GM23248 (cell line): ENCODE measurements at regions not wholly inside any gene's neighbourhood (a gene's known extent, or its start where the extent isn't known, plus 50 kb on each side); places are given as distances from the start of the nearest gene placed in this dataset.

Experiments used
- EZH2 ChIP-seq: fragments of 200-600 bp; sonication (generic); IDR thresholded peaks from 2 replicates; pipeline ENCODE4 v1.6.1; 2018; ENCODE audit warnings: antibody characterized with exemption, mild to moderate bottlenecking; ENCODE audit not compliant: insufficient read depth, poor library complexity, severe bottlenecking
- EZH2phosphoT487 ChIP-seq: fragments of 200-600 bp; sonication (generic); IDR thresholded peaks from 2 replicates; pipeline ENCODE4 v1.6.1; 2018; ENCODE audit warnings: antibody characterized with exemption, moderate library complexity, mild to moderate bottlenecking, low read depth; ENCODE audit not compliant: insufficient read depth

DNA sequence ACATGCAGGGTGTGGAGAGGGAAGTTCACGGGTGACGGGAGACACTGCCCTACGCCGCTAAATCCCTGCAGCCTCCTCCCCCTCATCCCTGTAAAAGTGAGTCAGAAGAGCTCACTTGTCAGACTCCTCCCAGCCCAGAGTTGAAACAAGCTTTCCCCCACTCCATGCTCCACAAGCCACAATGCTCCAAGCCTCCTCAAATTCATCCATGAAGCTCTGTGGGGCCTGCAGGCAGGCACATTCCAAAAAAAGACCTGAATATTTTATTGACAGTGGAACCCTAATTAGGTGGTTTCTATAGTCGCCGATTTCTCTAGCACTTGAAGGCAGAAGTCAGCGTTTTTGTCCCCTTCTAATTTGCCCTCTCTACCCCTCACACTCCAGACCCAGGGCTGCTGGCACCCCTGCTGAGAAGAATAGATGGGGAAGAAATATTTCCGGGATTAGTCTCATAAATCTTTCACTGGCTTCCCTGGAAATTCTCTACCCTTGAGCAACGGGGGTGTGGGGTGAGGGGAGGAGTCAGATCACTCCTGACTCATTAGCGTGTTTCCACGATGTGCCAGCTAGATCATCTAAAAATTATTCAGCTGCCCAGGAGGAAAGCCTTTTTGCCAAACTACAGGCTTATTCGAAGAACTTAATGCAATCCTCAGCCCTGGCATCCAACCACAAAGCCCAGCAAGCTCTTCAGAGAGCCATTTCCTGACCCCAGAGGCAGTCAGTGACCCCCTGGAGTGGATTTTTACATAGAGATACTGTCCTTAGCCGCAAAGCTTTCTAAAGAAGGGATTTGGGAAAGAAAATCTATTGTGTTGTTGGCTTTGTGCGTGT lies 97.1 kb downstream of the ENC1 start:
- TF ChIP-seq EZH2, result no peak
- no peak for TF ChIP-seq EZH2phosphoT487
